NCI-H748 treated with DMSO at 0.1 percent for 48 hours (cell line): ENCODE measurements at regions not wholly inside any gene's neighbourhood (a gene's known extent, or its start where the extent isn't known, plus 50 kb on each side); places are given as distances from the start of the nearest gene placed in this dataset.
"Not testable (repeated sequence)": the region's sequence is repeated elsewhere in the genome, so short reads cannot be mapped to it uniquely, and the experiment has no call there.

Source experiments
- DNase-seq: peaks from one replicate; lab custom pipeline; 2025; lab: John Stamatoyannopoulos, UW

GRCh38 chr10:78342827-78343653, 309.4 kb downstream of the RPS24 start:
- DNase-seq = no peak

GRCh38 chr10:78344257-78344656, 310.6 kb downstream of the RPS24 start:
- not testable (repeated sequence) for DNase-seq

- not testable (repeated sequence) for DNase-seq
Observed at GRCh38 chr10:78345515-78345914, 311.9 kb downstream of the RPS24 start.

- no peak for DNase-seq
Observed at GRCh38 chr10:78346721-78347120, 313.1 kb downstream of the RPS24 start.

GRCh38 chr10:78348411-78349164, 314.9 kb downstream of the RPS24 start:
- DNase-seq = no peak

- DNase-seq = no peak
Observed at GRCh38 chr10:78349165-78349516, 315.5 kb downstream of the RPS24 start.

GRCh38 chr10:78349911-78350663, 316.4 kb downstream of the RPS24 start:
- DNase-seq = no peak

- no peak for DNase-seq
Observed at GRCh38 chr10:78351283-78351682, 317.6 kb downstream of the RPS24 start.

- DNase-seq = no peak
Observed at GRCh38 chr10:78351809-78352208, 318.1 kb downstream of the RPS24 start.

GRCh38 chr10:78353636-78354035, 320.0 kb downstream of the RPS24 start:
- no peak for DNase-seq

- DNase-seq = no peak
Observed at GRCh38 chr10:78354101-78354500, 320.4 kb downstream of the RPS24 start.

GRCh38 chr10:78356291-78356900, 322.7 kb downstream of the RPS24 start:
- DNase-seq = no peak

GRCh38 chr10:78357141-78358063, 323.7 kb downstream of the RPS24 start:
- DNase-seq = no peak

GRCh38 chr10:78358351-78358750, 324.7 kb downstream of the RPS24 start:
- DNase-seq = no peak

GRCh38 chr10:78358982-78359381, 325.3 kb downstream of the RPS24 start:
- DNase-seq = no peak

- DNase-seq = no peak
Observed at GRCh38 chr10:78359640-78360091, 326.0 kb downstream of the RPS24 start.

- DNase-seq = no peak
Observed at GRCh38 chr10:78360284-78360683, 326.6 kb downstream of the RPS24 start.

GRCh38 chr10:78361031-78361430, 327.4 kb downstream of the RPS24 start:
- no peak for DNase-seq

- DNase-seq = no peak
Observed at GRCh38 chr10:78362406-78363022, 328.9 kb downstream of the RPS24 start.

- DNase-seq = no peak
Observed at GRCh38 chr10:78363190-78363589, 329.5 kb downstream of the RPS24 start.

- no peak for DNase-seq
Observed at GRCh38 chr10:78365694-78366093, 332.0 kb downstream of the RPS24 start.
